ENCODE measurements at regions not wholly inside any gene's neighbourhood (a gene's known extent, or its start where the extent isn't known, plus 50 kb on each side); places are given as distances from the start of the nearest gene placed in this dataset.
"Not testable (repeated sequence)": the region's sequence is repeated elsewhere in the genome, so short reads cannot be mapped to it uniquely, and the experiment has no call there.

GRCh38 chr2:203631068-203631757 lies 75.2 kb upstream of the CD28 start:
- no peak for DNase-seq

DNA sequence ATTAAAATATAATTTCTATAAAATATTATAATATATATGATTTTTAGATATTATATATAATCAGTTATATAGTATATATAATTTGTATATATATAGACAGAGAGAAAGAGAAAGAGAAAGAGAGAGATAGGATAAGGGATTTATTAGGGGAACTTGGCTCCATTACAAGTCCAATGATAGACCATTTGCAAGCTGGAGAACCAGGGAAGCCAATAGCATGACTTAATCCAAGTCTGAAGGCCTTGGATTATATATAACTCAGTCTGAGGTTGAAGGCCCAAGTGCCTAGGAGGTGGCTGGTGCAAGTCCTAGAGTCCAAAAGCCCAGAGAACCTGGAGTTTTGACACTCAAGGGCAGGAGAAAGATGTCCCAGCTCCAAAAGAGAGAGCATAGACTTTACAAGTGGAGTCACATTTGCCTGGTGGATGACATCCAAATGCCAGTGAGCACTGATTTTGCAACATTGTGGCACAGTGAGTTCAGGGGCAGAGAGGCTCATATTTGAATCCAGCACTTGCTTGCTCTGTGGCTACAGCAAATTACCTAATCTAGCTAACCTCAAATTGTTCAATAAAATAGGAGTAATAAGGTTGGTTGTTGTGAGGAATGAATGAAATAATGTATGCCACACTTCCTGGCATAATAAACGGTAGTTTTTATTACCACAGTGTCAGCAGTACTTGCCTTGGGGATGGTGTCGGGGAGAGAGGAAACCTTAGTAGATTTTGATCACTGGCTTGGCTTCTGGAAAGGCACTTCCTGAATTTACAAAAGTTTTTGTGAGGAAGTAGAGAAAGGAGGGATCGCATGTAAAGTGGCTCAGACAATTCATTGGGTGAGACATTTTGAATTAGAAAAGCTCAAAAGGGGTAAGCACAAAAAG lies 69.6 kb upstream of the CD28 start:
- no peak for DNase-seq

- DNase-seq = no peak
Measured at GRCh38 chr2:203637471-203638167, 68.8 kb upstream of the CD28 start.

DNA sequence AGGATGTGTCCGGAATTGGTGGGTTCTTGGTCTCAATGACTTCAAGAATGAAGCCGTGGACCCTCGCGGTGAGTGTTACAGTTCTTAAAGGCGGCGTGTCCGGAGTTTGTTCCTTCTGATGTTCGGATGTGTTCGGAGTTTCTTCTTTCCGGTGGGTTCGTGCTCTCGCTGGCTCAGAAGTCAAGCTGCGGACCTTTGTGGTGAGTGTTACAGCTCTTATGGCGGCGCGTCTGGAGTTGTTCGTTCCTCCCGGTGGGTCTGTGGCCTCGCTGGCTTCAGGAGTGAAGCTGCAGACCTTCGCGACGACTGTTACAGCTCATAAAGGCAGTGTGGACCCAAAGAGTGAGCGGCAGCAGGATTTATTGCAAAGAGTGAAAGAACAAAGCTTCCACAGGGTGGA lies 64.6 kb upstream of the CD28 start:
- DNase-seq = not testable (repeated sequence)

- not testable (repeated sequence) for DNase-seq
Measured at GRCh38 chr2:203642841-203643240, 63.6 kb upstream of the CD28 start.

- no peak for DNase-seq
Measured at GRCh38 chr2:203645831-203646230, 60.6 kb upstream of the CD28 start.

DNA sequence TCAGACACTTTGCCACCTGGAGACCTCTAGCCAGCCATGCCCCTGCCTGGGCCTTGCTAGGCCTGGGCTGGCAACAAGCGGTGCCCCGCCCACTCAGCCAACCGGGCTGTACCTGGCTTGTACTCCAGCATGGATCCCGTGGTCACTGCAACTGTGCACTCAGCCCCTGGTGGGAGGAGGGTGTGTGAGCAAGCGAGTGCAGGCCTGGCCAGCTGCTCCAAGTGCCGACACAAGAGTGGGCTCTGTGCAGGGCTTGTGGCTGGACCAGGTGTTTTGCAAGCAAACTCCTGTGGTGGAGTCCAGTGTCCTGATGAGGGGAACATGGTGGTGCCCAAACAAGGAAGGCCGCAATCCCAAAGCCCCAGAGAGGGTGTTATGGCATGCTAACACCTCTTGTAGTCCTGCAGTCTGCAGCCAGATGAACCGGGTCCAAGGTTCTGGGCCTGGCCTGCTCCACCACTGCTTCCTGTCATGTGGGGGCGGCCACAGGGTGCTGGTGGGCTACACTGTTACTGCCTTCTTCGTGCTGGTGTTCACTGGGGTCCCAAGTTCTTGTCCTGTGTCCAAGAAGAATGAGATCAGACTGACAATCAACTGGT lies 60.1 kb upstream of the CD28 start:
- DNase-seq = no peak

DNA sequence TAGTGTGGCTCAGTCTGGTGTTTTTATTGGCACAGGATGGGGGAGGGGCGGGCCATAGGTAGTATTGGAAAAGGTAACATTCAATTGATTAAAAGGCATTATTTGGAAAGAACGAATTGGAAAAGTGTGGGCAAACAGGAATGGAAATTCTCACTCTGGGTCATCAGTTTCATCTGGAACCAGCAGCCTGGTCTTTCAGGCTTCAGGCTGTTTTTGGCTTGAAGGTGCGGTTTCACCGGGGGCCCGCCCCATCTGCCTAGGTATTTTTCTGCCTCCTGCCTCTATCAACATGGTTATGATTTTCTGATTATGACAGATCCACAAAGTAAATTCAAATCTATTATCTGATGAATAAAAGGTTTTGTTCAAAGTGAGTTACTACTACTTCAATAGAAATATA lies 59.5 kb upstream of the CD28 start:
- DNase-seq = no peak

- DNase-seq = no peak
Measured at GRCh38 chr2:203647579-203647978, 58.9 kb upstream of the CD28 start.

GRCh38 chr2:203648273-203648672 lies 58.2 kb upstream of the CD28 start:
- peak in 1 of 2 experiments; percentile 23 for DNase-seq

DNA sequence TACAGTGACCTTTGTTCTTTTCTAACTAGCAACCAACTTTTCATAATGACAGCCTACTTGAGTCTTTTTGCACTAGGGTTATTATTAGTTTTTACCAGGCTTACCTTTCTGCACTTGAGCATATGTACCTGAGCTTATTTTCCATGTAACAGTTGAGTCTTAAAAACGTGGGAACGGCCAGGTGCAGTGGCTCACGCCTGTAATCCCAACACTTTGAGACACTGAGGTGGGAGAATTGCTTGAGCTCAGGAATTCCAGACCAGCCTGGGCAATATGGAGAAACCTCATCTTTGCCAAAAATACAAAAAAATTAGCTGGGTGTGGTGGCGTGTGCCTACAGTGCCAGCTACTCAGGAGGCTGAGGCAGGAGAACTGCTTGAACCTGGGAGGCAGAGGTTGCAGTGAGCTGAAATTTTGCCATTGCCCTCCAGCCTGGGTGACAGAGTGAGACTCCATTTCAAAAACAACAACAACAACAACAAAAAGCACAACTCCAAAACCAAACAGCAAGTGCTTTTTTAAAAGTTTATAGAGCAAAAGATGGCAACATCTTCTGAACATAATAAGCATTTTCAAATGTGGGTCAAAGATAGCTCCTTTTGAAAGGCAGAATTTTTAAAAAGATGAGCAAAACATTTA lies 57.1 kb upstream of the CD28 start:
- DNase-seq = no peak

DNA sequence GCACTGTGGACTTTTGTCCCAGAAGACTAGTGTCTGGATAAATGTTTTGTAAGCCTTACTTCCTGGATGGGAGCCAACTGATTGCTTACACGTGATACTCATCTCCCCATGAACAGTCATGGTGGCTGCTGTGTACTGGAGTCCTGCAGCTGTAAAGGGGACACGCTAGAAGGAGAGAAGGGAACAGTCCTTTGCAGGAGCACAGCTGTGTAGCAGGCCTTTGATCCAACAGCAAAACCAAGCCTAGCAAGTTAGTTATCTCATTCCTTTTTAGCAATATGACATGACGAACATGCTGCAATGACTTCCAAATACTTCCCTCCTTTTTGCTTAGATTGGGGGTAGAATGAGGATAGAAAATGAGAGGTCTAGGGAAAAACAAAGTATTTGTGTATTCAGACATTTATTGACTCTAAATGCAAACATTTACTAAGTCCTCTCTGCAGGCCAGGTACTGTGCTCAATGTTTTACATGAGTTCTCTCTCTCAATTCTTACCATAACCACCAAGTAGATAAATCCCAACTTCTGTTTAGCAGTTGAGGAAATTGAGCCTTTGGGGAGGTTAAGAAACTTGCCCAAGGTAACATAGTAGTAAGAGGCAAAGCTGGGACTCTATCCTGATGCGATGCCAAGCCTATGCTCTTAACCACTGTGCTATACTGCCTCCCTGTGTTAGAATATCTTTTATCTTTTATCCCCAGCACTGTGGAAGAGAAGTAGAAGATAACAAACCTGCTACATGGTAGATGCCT lies 55.4 kb upstream of the CD28 start:
- peak; percentile 15 to 48 for DNase-seq

- no peak for DNase-seq
Measured at GRCh38 chr2:203651621-203652020, 54.8 kb upstream of the CD28 start.

DNA sequence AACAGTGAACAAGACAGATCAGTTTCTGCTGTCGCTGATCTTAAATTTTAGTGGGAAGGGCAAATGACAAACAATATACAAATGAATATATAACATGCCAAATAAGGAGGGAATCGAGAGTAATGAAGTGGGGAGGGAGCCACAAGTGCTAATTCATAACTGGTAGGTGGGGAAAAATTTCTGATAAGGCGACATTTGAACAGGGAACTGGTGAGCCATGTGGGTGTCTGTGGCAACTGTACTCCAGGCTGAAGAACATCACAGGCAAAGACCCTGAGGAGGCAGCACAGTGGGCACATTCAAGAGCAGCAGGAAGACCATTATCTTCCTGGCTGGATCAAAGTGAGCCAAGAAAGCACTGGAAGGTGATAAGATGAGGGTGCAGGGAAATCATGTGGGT lies 51.6 kb upstream of the CD28 start:
- DNase-seq = no peak

- DNase-seq = no peak
Measured at GRCh38 chr2:203656522-203657287, 49.7 kb upstream of the CD28 start.
